ENCODE measurements at regions not wholly inside any gene's neighbourhood (a gene's known extent, or its start where the extent isn't known, plus 50 kb on each side); places are given as distances from the start of the nearest gene placed in this dataset.

- TF ChIP-seq, protein P1, sequence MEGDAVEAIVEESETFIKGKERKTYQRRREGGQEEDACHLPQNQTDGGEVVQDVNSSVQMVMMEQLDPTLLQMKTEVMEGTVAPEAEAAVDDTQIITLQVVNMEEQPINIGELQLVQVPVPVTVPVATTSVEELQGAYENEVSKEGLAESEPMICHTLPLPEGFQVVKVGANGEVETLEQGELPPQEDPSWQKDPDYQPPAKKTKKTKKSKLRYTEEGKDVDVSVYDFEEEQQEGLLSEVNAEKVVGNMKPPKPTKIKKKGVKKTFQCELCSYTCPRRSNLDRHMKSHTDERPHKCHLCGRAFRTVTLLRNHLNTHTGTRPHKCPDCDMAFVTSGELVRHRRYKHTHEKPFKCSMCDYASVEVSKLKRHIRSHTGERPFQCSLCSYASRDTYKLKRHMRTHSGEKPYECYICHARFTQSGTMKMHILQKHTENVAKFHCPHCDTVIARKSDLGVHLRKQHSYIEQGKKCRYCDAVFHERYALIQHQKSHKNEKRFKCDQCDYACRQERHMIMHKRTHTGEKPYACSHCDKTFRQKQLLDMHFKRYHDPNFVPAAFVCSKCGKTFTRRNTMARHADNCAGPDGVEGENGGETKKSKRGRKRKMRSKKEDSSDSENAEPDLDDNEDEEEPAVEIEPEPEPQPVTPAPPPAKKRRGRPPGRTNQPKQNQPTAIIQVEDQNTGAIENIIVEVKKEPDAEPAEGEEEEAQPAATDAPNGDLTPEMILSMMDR (IDR thresholded peaks at IDR 0.05): no peak
- no peak for TF ChIP-seq POLR2A (IDR thresholded peaks at IDR 0.05)
These were observed 514.3 kb upstream of the PPP2R3A start for GRCh38 chr3:135451037-135451785.
